Body of pancreas (tissue), 4 donors: ENCODE measurements at regions not wholly inside any gene's neighbourhood (a gene's known extent, or its start where the extent isn't known, plus 50 kb on each side); places are given as distances from the start of the nearest gene placed in this dataset.

Experiments
- CTCF ChIP-seq, 7 experiments: fragments of 450-650 bp in 4 of 7; fragments of 200-600 bp in 3 of 7; sonication (generic) in 3 of 7; IDR thresholded peaks; one replicate each; pipeline ENCODE4 v1.5.1; 2016 to 2019; ENCODE audit warnings: antibody characterized with exemption in 7 of 7
- POLR2A ChIP-seq, 3 donors: fragments of 450-650 bp; IDR thresholded peaks; one replicate each; pipeline ENCODE4 v1.6.1; 2016; ENCODE audit warnings: antibody characterized with exemption in 3 of 3, mild to moderate bottlenecking in 2 of 3

DNA sequence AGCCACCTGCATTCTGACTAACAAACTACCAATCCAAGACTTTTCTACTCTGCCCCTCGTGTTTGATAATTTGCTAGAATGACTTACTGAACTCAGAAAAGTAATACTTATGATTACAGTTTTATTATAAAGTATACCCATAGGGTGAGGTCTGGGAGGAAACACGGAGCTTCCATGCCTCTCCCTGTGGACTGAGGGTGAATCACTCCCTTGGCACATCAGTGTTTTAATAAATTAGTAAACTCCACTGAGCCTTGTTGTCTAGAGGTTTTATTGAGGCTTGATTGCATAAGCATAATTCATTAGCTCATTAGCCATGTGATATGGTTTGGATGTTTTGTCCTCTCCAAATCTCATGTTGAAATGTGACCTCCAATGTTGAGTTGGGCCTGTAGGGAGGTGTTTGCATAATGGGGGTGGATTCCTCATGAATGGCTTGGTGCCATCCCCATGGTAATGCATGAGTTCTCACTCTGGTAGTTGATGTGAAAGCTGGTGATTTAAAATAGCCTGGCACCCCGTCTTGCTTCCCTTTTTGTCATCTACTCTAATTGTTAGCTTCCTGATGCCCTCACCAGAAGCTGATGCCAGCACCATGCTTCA is 233.6 kb upstream of the TRPC7 start:
- TF ChIP-seq CTCF (IDR thresholded peaks at IDR 0.05) (no peak), POLR2A (IDR thresholded peaks at IDR 0.05) (no peak)
